AG09309 (cell line): ENCODE measurements at regions not wholly inside any gene's neighbourhood (a gene's known extent, or its start where the extent isn't known, plus 50 kb on each side); places are given as distances from the start of the nearest gene placed in this dataset.

Source experiments
- DNase-seq: peaks from one replicate; pipeline ENCODE4 v3.0.0-alpha.2; 2010; ENCODE audit warnings: low read depth
- H3K4me3 ChIP-seq: 2 replicates; pipeline ENCODE4 v1.5.1; 2011; ENCODE audit warnings: mild to moderate bottlenecking, low read depth, low read length, moderate library complexity; ENCODE audit not compliant: control insufficient read depth
- TF ChIP-seq, protein P1 (sequence below): IDR thresholded peaks from 2 replicates; pipeline ENCODE4 v1.5.1; 2011; ENCODE audit warnings: mild to moderate bottlenecking, low read depth, low read length, inconsistent platforms; ENCODE audit not compliant: insufficient read depth, control insufficient read depth; ENCODE audit errors: missing control alignments

DNA sequence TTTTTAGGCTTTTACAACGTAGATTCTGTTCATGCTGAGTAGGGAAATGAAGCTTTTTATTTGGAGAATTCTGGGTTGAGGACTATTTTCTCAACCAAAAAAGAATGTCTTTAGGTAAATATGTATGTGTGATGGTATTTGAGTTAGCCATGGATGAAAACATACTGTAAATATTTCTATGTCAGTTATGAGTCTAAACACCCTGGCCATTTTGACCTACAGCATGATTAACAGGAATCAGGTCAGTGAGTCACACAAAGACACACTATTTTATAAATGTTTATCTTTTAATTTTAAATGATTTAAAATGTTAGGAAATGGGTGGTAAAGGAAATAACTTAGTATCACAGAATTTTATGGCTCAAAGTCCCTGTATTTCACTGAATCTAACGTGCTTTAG is 851.7 kb upstream of the MAP3K7 start:
- H3K4me3 ChIP-seq, result no peak overlapping the region
- DNase-seq, result no peak
- TF ChIP-seq, protein P1, sequence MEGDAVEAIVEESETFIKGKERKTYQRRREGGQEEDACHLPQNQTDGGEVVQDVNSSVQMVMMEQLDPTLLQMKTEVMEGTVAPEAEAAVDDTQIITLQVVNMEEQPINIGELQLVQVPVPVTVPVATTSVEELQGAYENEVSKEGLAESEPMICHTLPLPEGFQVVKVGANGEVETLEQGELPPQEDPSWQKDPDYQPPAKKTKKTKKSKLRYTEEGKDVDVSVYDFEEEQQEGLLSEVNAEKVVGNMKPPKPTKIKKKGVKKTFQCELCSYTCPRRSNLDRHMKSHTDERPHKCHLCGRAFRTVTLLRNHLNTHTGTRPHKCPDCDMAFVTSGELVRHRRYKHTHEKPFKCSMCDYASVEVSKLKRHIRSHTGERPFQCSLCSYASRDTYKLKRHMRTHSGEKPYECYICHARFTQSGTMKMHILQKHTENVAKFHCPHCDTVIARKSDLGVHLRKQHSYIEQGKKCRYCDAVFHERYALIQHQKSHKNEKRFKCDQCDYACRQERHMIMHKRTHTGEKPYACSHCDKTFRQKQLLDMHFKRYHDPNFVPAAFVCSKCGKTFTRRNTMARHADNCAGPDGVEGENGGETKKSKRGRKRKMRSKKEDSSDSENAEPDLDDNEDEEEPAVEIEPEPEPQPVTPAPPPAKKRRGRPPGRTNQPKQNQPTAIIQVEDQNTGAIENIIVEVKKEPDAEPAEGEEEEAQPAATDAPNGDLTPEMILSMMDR, result no peak

DNA sequence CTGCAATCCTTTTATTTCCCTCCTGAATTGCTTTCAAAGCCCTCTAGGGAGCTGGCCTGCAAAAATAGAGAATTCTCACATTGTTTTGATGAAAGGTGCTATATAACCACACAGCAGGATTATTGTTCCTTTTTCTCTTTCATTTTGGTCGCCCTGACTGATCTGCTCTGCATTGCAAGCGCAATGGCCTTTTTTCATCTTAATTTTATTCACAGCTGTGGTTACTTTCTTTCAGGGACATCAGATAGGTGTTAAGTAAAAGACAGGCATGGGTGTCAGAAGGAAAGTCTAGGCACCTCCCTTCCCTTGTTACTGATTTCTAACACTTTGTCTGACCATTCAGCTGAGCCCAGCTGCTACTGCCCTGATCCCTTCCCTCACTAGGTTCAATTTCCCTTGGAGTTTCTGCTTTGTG is 850.5 kb upstream of the MAP3K7 start:
- DNase-seq, result no peak
- TF ChIP-seq, protein P1, result no peak
- H3K4me3 ChIP-seq, result no peak overlapping the region

DNA sequence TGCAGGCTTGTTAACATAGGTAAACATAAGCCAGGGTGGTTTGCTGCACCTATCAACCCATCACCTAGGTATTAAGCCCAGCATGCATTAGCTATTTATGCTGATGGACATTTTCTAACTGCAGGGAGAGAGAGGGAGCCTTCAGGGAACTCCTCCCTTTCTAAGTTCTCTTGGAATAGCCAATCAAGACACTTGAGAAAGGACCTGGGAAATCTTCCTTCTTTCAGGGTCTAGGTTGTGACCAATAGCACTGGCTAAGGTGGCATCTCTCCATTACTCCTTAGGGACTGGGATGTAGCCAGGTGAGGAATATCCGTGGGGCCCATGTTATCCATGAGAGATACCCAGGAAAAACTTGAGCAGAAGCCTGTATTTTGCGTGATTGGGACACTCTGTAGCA is 849.6 kb upstream of the MAP3K7 start:
- no peak overlapping the region for H3K4me3 ChIP-seq
- TF ChIP-seq, protein P1, result no peak
- no peak for DNase-seq

DNA sequence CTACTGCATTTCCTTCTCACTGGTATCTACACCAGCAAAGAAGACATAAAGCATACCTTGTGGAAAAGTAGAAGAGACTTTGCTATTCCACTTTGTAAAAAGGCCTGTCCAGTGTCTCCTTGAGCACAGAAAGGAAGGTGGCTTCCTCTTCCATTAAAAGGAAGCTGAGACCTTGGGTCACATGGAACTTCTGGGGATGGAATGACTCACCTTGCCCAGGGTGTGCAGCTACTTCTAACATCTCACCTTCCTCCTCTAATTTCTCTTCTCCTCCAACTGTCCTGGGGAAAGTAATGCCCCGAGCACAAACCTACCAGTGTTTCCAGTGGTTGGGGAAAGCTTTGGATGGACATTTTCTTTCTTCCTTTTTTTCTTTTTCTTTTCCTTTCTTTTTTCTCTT is 848.8 kb upstream of the MAP3K7 start:
- TF ChIP-seq, protein P1, result no peak
- DNase-seq, result no peak
- no peak overlapping the region for H3K4me3 ChIP-seq

DNA sequence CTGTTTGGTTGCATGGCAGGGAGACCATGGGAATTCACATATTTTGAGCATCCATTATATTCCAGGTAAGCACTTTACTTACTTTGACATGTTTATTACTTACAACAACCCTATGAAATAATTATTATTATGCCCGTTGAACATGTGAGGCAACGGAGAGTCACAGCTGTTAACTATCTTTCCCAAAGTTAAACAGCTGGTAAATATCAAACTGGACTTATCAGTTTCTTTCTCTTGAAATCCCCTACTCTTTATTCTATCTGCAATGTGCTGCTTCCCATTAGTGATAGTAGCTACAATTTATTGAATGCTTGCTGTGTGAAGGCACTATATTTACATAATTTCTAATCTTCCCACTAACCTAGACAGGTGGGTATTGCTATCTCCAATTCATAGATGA is 847.7 kb upstream of the MAP3K7 start:
- no peak overlapping the region for H3K4me3 ChIP-seq
- TF ChIP-seq, protein P1, result no peak
- no peak for DNase-seq

DNA sequence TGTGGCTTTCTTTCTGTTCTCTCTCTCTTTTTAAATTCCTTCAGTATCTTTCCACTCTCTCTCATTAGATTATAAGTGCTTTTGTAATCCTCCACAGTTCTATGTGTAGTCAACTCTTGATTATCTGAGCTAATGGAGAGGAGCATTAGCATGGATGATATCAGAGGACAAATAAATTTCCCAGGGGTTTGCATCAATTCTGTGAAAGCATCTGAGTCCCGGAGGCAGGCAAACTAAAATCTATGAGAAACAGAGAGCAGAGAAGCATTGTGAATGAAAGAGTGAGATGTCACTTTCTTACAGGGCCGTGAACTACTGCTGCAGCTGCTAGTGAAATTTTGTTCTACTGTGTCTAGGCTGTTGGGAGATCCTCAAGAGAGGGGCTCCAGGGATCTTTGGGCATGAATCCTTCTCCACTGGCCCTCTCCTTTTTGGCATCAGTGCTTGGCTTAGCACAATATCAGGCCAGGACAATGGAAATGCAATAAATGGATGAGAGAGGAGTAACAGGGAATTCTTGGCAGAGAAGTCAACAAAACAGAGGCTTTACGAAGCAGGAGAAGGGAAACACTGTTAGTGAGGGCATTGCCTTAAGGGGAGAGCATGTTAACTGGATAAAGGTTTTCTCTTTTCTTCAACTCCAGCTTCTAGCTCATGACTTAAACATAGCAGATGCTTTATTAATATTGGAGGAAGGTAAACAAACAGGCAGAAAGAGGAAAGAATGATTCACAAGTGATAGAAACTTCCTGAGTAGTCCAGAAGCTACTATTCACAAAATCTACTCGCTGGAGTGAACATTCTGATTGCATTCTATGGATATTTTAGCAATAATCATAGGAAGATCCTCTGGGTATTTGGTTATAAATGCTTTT is 847.0 kb upstream of the MAP3K7 start:
- no peak for DNase-seq
- no peak overlapping the region for H3K4me3 ChIP-seq
- TF ChIP-seq, protein P1, result no peak
